HG02678 (cell line): ENCODE measurements at regions not wholly inside any gene's neighbourhood (a gene's known extent, or its start where the extent isn't known, plus 50 kb on each side); places are given as distances from the start of the nearest gene placed in this dataset.

Source experiments
- ATAC-seq: cut with Tn5 transposase; IDR thresholded peaks from one replicate; pipeline ENCODE4 v1.9.1; 2021; ENCODE audit warnings: mild to moderate bottlenecking, moderate library complexity; ENCODE audit not compliant: unreplicated experiment

DNA sequence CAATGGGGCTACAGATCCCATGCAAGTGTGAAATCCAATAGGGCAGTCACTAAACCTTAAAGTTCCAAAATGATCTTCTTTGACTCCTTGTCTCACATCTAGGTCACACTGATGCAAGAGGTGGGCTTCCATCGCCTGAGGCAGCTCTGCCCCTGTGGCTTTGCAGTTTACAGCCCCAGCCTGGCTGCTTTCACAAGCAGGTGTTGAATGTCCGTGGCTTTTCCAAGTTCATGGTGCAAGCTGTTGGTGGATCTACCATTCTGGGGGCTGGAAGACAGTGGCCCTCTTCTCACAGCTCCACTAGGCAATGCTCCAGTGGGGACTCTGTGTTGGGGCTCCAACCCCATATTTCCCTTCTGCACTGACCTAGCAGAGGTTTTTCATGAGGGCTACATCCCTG, 68.5 kb upstream of the PRR20G start:
- ATAC-seq, result no peak

DNA sequence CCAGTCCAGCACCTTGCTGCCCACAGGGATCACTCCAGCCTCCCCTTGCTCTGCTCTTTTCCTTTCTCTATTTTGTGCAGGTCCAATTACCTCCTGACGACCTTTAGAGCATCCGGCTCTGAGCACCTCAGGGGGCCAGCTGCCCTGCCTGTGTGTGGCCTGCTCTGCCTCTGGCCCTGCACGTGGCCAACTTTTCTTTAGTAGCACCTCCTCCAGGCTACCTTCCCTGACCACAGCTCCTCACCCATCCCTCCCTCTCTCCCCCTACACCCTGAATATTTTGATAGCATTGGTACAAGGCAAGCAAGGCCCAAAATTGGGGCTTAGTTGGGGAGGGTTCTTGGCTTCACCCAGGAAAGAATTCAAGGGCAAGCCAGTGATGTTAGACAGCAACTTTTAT, 66.9 kb upstream of the PRR20G start:
- no peak for ATAC-seq

DNA sequence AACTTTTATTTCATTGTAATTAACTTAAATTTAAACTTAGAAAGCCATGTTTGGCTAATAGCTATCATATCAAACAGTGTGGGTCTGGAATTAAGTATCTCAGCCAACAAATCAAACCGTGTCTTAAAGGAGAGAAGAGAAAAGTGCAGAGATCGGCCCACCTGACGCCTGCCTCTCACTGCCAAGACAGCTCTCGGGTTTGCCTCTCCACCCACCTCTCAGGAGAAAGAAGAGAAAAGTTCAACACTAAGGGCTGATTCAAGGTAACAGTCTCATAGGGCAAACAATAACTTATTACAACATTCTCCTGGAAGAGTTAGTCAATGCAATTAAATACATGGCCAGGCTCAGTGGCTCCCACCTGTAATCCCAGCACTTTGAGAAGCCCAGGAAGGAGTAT, 64.8 kb upstream of the PRR20G start:
- ATAC-seq, result no peak

DNA sequence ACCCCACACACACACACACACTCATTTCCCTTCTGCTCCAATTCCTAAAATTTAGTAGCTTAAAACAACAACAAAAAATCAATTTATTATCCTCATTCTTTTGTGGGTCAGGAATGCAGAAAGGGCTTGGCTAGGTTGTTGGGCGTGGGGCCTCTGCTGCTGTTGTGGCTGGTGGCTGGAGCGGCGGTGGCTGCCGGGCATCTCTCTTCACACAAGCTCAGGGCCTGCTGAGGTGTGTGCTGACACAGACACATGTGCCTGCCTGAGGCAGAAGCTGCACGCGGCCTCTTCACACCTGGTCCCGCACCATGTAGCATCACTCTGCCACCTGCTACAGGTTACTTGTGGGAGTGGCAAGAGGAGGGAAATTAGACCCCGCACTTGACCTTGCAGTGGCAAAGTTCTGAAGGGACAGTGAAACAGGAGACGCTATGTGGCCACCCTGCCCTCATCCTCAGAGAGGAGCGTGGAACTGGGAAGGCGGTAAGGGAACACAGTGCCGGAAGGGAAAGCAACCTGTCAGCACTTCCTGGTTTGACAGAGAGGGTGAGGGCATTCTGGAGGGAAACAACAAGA, 64.0 kb upstream of the PRR20G start:
- no peak for ATAC-seq

DNA sequence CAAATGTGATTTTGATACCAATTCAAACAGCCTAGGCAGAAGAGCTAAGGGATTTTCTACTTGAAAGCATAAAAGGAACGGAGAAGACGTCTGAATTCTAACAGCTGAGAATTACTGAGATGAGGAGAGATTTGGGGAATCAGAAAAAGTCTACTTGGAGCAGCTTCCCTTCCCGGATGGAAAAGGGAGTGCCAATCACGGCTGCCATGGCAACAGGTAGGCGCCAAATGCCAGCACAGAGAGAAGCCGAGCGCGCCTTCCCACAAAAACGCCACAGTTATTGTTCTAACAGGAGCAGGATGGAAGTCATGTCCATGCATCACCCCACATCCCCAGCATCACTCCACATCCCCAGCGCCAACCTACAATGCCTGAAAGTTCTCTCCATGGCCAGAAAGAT, 63.5 kb upstream of the PRR20G start:
- ATAC-seq, result no peak

DNA sequence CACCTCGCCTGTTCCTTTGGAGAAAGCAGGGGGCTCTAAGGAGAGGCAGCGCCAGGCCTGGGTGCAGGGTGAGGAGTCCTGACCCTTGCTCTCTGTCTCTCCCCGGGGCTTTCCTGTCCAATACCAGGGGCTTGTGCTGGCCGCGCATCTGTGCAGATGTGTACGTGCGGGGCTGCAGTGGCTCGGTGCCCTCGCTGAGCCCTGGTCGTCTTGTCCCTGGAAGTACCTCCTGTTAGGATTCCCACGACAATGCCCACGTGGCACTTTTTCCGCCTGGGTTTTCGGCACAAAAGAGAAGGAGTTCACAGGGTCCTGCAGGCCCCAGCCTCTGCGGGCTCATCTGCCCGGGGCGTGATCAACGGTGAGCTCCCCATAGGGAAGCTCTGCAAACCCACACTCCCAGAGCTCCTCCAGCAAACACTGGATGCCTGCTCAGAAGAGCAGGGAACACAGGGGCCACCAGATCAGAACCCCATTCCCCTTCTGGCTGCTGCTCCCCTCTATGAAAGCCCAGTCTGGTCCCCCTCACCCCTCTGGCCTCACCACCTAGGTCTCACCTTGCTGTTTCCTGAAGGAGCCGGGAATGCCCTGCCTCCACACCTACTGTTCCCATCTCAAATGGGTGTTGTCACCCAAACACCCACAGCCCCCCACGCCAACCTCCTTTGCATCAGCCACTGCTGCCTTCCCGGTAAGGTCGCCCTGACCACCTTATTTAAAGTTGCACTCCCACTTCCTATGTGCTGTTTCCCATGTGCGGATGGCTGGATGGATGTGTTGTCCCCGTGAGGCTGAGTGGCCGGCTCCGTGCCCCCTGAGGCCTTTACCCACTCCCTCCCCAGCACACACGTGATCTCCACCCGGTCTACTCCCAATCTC, 62.6 kb upstream of the PRR20G start:
- ATAC-seq, result no peak

DNA sequence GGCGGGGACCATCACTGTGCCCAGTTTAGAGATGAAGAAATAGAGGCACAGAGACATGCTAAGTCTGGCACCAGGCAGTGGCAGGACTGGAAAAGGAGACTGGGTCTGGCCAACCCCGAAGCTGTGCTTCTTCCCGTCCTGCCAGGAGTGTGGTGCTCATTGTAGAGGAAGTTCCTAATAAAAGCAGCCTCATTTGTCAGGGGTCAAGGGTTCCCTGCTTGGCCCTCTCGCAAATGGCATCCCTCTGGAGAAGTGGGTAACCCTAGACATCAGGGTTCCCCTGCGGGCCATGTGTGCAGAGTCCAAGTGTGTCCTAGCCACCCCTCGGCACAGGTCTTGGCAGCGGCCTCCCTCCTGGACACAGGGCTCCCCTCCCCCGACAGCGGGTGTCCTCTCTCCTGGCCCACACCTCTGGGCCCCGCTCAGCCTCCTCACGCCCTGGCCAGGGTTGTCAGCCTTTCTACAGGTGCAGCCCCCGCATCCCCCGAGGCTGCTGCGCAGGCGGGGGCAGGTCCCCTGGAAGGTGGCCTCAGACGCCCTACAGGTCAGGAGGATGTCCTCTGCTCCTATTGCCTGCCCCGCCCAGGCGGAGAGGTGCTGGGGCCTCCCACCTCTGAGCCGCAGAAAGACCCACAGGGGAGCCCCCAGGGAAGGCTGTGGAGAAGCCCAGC, 61.8 kb upstream of the PRR20G start:
- no peak for ATAC-seq

DNA sequence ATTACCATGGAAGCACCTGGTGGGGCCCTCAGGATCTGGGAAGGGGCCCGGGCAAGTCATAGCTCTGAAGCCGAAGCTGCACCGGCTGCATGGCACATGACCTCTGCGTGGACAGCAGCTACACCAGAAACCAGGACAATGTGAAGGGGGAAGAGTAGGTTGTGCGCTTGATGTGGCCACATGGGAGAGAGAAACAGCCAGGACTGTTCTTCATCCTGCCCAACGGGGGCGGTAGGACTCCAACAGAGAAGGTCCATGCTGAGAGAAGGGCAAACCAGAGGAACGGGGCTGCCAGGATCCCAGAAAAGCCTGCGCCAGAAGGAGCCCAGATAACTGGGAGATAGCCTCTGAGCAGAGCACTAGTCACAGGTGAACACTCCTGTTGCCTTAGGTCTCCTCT, 54.9 kb upstream of the PRR20G start:
- no peak for ATAC-seq

DNA sequence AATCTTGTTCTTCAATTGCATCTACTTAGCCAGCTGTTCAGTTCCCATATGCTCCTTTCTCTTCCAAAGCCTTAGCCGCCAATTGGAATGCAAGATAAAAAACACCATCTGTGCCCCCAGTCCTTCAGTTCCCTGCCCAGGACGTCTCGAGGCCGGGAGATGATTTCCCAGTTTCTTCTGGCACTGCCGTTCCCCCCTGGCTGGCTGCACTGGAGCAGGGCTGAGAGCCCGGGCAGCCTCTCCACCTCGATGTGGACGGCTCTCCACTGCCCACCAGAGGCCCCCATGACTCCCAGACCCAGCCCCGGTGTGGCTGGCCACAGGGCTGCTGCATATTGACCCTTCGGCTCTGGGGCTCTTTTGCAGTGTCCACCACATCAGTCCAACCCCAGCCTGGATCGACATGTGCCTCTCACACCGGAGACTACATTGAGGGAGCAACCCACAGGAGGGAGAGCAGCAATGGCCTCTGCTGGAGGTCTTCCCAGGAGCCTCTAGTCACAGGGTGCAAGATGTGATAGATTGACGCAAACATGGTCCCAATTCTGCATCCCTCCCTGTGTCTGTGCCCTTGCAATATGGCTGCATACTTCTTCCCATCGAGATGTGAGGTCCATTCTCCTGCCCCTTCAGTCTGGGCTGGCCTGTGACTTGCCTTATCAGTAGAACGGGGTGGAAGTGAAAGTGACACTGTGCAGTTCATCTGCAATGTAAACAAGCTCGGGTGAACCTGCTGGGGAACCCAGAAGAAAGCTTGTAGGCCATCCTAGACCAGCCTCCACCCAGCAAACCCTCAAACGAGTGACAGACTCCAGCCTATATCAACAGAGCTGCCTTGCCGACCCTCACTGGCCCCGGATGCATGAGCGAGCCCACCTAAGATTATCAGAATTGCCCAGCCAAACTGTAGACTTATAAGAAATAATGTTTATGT, 52.3 kb upstream of the PRR20G start:
- no peak for ATAC-seq

DNA sequence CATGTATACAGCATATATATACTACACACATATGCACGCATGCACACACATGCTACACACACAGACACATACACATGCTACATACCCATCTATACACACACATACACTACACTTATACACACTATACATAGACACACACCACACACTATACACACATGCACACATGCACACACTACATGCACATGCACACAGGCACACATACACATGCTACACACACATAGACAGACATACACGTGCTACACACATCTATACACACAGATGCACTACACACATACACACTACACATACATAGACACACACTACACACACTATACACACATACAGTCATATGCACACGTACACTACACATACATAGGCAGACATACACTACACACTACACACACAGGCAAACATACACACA, 51.2 kb upstream of the PRR20G start:
- no peak for ATAC-seq

DNA sequence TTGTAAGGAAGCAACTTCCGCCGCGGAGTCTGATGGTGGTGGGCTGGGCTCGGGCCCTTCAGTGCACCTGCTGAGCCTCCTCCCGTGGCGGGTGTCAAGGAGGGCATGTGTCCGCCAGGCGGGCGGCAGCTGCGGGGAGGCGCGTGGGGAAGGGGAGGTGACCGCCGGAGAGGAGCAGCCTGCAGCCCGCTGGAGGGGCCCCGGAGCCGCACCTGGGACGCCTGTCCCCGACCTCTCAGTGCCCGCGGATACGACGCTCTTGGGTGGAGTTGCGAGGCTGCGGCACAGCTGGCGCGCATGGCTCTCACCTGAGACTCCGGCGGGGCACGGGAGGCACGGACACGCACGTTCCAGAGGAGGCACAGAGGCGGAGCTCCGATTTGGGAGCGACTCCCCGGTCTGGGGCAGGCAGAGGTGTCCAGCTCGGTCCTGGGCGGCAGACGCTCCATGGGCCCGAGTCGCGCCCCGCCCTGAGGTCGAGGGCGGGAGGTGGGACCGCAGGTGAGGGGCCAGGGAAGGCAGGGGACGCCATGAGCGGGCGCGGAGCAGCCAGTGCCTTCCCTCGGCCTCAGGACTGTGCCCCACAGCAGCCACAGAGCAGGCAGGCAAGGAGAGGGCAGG, 50.2 kb upstream of the PRR20G start:
- ATAC-seq, result no peak
